ENCODE measurements at regions not wholly inside any gene's neighbourhood (a gene's known extent, or its start where the extent isn't known, plus 50 kb on each side); places are given as distances from the start of the nearest gene placed in this dataset.
"Not testable (repeated sequence)": the region's sequence is repeated elsewhere in the genome, so short reads cannot be mapped to it uniquely, and the experiment has no call there.

- DNase-seq (ENCODE audit: low spot score) = no peak
Observed at GRCh38 chr21:27380303-27380702, 413.4 kb upstream of the ADAMTS5 start.

GRCh38 chr21:27379354-27379753 lies 412.5 kb upstream of the ADAMTS5 start:
- DNase-seq (ENCODE audit: low spot score) = no peak

- DNase-seq (ENCODE audit: low spot score) = no peak
Observed at GRCh38 chr21:27372381-27372780, 405.5 kb upstream of the ADAMTS5 start.

GRCh38 chr21:27371975-27372331 lies 405.1 kb upstream of the ADAMTS5 start:
- DNase-seq (ENCODE audit: low spot score) = no peak

DNA sequence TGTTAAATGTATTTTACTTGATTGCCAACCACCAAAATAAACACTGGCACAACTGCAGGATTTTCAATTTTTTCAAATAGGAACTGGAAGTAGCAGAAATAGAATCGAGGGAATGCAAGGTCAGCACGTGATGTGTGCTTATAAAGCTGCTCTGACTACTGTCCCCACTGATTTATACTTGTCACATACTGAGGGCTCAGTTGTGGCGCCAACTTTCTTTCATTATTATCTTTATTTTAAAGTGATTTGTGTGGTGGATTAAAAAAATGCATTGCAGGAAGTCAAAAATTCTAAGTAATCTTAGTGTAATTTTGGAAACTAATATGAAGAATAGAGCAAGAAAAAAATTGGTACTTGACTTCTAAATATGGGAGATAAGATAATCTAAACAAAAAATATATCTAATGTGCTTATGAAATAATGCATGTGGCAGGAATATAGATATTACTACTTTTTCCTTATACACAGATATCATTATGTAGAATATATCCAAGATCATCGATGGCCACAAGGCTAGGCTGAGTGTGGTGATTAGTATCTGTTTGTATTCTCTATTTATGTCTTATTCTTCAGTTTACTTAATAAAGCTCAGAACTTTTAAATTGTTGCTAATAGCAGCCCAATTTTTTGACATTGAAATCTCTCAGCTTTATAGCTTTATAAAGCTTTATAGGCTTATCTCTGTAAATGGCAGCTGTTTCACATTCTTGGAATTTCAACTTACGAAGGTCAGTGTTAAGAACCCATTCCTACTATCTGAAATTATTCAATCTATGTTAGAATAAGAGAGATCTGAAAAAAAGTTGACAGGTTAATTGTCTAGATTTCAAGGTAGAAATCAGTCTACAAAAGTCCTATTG lies 404.5 kb upstream of the ADAMTS5 start:
- DNase-seq (ENCODE audit: low spot score) = no peak

GRCh38 chr21:27369978-27370571 lies 403.2 kb upstream of the ADAMTS5 start:
- no peak for DNase-seq (ENCODE audit: low spot score)

GRCh38 chr21:27369234-27369633 lies 402.3 kb upstream of the ADAMTS5 start:
- DNase-seq (ENCODE audit: low spot score) = no peak

DNA sequence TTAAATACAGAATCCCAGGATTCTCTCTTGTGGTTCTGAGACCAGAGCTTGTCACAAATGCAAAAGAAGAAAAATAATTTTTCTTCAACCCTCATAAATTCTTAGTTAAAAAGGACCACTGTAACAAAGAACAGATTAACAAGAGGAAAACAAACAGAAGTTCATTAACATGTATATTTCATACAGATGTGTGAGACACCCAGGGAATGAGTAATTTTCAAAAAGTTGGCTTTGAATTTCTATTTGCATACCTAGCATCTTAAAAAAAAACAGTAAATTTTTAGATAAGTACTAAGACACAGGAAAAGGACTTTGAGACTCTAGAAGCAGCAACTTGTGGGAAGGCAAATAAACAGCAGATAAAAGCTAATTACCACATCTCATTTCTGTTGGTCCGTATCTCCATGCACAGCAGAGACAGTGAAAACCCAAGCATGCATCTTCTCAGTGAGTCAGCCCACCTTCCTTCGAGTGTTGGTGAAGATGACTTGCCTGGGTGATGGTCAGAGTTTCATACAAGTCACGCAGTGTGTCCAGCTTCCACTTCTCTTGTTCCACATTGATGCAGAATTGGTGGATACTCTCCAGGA lies 399.9 kb upstream of the ADAMTS5 start:
- no peak for DNase-seq (ENCODE audit: low spot score)

DNA sequence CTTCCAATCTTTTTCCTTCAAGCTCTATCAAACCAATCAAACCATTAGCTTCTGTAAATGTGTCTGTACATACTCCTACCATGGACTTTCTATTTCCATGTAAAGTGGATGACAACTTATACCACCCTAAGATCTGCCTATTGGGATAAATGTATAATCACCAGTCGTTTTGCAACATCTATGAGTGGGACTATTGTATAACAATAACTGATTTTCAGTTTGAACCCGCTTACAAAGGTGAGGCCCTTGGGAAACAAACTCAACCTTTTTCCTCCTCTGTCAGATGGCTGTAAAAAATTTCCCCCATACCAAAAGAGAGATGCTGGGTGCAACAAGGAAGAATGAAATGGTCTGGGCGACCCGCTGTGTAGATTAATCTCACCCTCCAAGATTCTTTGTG lies 399.1 kb upstream of the ADAMTS5 start:
- DNase-seq (ENCODE audit: low spot score) = no peak

GRCh38 chr21:27365394-27365793 lies 398.5 kb upstream of the ADAMTS5 start:
- DNase-seq (ENCODE audit: low spot score) = no peak

- DNase-seq (ENCODE audit: low spot score) = no peak
Observed at GRCh38 chr21:27363719-27364477, 397.0 kb upstream of the ADAMTS5 start.

DNA sequence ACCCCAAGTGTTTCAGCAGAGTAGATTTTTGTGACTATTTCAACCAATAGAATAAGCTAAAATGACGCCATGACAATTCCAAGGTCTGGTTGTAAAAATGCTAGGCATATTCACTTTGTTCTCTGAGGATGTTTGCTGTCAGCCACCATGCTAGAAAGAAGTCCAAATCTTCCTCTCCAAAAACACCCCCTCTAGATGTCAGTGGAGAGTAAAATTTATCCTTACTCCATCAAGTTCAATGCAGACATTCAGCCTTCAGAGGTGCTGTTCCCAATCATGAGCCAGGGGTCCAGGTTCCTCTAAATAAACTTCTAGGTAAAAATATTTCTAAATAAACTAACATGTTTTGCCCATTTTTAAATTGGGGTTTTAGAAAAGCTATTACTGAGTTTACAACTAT lies 395.4 kb upstream of the ADAMTS5 start:
- DNase-seq (ENCODE audit: low spot score) = no peak

DNA sequence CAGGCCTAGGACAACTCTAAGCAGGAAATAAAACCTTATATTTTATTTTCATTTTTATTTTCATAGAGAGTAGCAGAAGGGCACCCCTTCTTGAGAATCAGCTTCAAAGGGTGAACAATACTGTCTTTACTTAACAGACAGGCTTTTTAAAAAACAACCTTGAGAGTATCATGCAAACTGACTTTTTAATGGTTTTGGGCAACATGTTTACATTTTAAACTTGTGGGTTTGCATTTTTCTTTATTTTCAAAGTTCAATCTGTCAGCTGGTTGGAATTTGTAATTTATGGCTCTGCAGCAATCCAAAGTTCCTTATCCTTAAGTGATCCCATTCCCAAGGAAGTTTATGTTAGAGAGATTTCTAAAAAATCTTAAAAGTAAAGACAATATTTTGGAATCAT lies 392.3 kb upstream of the ADAMTS5 start:
- DNase-seq (ENCODE audit: low spot score) = no peak

DNA sequence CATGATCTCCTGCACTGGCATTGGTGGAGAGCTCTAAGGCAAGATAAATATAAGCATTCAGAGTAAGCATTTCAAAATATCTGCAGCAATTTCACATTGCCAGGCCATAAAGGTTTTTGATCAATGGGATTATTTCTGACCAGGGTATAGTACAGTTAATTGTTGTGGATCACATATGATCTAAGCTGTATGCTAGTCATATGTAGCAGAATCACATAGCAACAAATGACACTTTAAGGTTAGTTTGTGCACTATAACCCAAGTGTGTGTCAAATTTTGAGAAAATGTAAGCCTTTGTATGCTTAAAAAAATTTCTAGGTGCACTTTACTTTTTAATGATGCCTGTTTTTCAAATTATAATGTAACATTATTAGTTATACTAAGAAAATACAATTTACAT lies 386.0 kb upstream of the ADAMTS5 start:
- DNase-seq (ENCODE audit: low spot score) = no peak

GRCh38 chr21:27346041-27346448 lies 379.2 kb upstream of the ADAMTS5 start:
- DNase-seq (ENCODE audit: low spot score) = no peak

DNA sequence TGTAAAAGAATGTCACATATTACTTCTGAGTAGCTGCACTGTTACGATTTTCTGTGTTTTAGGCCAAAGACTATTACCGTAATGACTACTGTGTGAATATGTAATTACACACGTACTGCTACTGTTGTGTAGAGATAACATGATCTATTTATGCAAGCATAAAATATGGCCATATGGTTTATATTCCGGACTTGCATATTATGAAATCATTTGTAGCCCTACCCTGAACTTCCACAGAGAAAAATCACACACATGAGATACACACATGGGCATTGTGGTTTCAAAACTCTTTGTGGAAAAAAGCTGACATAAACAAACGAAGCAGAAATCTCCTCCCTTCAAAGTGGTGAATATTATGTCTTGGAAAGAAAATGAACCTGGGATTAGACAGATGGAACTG lies 373.0 kb upstream of the ADAMTS5 start:
- peak; percentile 64 for DNase-seq (ENCODE audit: low spot score)

- DNase-seq (ENCODE audit: low spot score) = not testable (repeated sequence)
Observed at GRCh38 chr21:27338007-27338406, 371.1 kb upstream of the ADAMTS5 start.

DNA sequence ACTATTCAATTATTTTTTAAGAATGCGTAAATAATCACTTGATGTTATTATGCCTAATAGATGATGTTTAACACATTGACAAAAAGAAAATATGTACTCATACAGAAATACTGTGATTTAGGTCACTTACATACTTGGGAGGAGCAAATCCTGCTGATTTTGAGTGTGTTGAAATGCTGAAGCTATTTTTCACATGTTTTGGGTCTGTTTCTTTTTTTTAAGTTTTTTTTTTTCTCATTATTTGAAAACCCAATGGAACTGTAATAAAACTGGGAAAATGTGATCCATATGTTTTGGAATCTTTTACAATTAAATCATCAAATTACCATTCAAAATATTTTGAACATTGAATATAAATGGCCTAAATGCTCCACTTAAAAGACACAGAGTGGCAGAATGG lies 366.2 kb upstream of the ADAMTS5 start:
- no peak for DNase-seq (ENCODE audit: low spot score)

DNA sequence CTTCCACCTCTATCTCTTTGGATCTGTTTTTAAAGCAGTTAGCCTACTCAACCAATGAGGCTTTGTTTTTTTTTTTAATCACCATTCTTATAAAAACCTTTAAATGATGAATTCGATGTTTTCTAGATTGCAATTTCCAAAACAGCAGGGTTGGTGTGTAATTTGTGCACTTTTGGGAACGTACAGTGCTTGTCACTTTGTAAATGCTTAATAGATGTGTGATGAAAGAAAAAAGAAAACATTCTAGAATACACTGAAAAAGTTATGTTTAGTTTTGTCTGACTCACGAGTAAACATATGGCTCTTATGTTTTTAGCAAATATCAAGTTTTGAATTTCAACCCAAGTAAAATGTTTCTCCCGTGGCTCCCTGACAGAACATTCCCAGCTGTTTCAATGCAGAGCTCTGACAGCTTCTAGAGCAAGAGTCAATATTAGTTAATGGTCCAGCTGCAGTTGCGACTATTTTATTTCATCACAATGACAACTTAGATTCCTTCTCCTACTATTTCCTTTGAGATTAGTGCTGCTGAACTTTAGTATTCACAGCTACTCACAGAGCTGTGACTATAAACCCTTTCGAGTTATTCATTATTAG lies 362.5 kb upstream of the ADAMTS5 start:
- DNase-seq (ENCODE audit: low spot score) = no peak

DNA sequence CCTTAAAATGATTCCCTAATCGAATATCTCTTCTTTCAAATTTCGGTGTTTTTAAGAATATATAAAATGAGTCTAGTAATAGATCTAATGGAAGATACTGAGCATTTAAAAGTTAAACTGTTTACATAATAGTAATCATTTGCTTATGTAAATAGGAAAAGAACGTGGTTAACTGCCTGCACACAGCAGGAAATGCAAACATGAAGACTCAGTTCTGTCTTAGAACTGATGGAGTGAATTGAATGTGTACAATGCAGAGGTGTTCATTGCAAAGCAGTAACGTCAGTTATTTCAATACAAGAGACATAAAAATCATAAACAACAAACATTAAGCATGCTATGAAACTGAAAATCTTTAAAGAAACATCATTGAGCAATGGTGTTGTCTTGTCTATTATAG lies 359.4 kb upstream of the ADAMTS5 start:
- no peak for DNase-seq (ENCODE audit: low spot score)

DNA sequence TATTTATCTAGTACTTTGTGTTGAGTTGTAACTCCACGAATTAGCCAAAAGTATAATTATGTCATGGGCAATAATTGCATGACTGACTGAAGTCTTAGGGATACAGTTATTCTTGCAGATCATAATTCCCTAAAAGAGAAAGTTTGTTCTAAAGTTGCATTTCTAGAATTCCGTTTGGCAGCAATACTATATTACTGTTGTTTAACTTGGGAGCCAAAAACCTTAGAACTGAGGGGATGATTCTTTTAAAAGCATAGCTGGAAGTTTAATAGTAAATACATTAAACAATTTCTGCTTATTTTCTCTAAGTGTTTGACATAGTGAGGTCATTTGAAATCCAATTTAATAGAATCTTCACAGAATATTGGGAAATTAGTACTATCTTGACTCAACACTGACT lies 356.4 kb upstream of the ADAMTS5 start:
- no peak for DNase-seq (ENCODE audit: low spot score)

GRCh38 chr21:27321791-27322190 lies 354.9 kb upstream of the ADAMTS5 start:
- DNase-seq (ENCODE audit: low spot score) = peak; percentile 55

Data from cerebellar cortex (tissue), 1 donor.